Activated naive CD4-positive, alpha-beta T cell treated with anti-CD3 and anti-CD28 coated beads, Interleukin-2, amount 50 U/mL, for 24 hours (primary cell): ENCODE measurements at regions not wholly inside any gene's neighbourhood (a gene's known extent, or its start where the extent isn't known, plus 50 kb on each side); places are given as distances from the start of the nearest gene placed in this dataset.

ENCODE experiments used
- H3K27ac Mint-ChIP-seq: one replicate; pipeline ENCODE4 v1.8.0; 2021; ENCODE audit warnings: mild to moderate bottlenecking, mixed read lengths
- H3K27me3 Mint-ChIP-seq: one replicate; pipeline ENCODE4 v1.8.0; 2021; ENCODE audit warnings: mixed read lengths
- H3K36me3 Mint-ChIP-seq: one replicate; pipeline ENCODE4 v1.8.0; 2021; ENCODE audit warnings: mixed read lengths
- H3K4me1 Mint-ChIP-seq: one replicate; pipeline ENCODE4 v1.8.0; 2021; ENCODE audit warnings: mixed read lengths
- H3K4me3 Mint-ChIP-seq: one replicate; pipeline ENCODE4 v1.8.0; 2021; ENCODE audit warnings: mild to moderate bottlenecking, mixed read lengths
- H3K9me3 Mint-ChIP-seq: one replicate; pipeline ENCODE4 v1.8.0; 2021; ENCODE audit warnings: mixed read lengths

DNA sequence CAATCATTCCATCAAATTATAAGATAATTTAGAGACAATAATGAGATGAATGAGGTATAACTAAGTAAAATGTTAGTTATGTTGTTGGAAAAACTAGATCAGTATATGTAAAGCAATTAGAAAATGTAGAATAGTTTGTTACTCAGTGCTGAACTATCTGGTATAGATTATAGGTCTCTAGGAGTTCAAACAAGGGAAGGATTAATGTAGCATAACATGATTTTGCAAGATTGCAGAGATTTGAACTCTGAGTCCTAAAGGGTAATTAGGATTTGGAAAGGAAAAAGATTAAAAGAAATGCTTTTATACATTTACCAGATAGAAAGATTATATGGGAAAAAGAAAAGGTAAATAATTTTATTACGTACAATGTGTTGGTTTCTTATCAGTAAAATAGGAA, 246.3 kb downstream of the KCNC2 start:
- Mint-ChIP-seq H3K9me3 (peaks cover 4% of the 10 kb centered on the region), H3K4me1 (no peaks in the 10 kb centered on the region), H3K4me3 (no peak overlapping the region), H3K36me3 (no peaks in the 10 kb centered on the region), H3K27me3 (no peaks in the 10 kb centered on the region), H3K27ac (no peak overlapping the region)

DNA sequence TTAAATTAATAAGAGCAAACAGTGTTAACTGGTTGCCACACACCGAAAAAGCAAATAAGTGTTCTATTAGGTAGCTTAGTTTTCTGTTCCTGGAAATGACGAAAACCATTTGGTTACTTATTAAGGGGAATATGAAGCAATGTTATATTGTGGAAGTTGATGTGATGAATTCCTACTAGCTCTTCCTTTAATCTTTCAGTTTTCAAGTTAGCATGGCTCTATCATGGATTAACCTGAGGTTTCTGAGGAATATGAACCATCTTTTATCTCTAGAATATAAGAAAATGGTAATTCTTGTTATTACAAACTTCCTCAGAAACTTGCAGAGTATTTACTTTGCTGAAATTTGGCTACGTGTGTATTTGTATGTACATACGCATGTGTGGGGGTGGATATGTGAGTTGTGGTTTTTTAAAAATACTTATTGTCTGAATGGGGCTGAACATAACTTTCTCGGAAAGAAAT, 245.7 kb downstream of the KCNC2 start:
- Mint-ChIP-seq H3K9me3 (peaks cover 4% of the 10 kb centered on the region), H3K4me3 (no peak overlapping the region), H3K4me1 (no peaks in the 10 kb centered on the region), H3K36me3 (no peaks in the 10 kb centered on the region), H3K27me3 (no peaks in the 10 kb centered on the region), H3K27ac (no peak overlapping the region)

DNA sequence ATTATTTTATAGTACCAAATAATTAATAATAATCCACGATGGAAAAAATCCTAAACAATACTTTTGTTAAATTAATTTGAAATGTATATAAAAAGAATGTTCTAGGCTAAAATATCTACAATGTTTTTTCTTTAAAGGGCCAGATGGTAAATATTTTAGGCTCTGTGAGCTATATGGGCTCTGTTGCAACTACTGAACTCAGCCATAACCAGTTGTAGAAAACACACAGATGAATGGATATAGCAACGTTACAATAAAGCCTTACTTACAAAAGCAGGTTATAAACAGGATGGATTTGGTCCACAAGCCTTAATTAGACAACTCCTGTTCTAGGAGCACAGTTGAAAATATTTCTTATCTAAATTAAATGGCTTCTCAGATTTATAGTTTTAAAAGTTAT, 245.2 kb downstream of the KCNC2 start:
- Mint-ChIP-seq H3K9me3 (peaks cover 4% of the 10 kb centered on the region), H3K36me3 (no peaks in the 10 kb centered on the region), H3K4me1 (no peaks in the 10 kb centered on the region), H3K4me3 (no peak overlapping the region), H3K27ac (no peak overlapping the region), H3K27me3 (no peaks in the 10 kb centered on the region)

DNA sequence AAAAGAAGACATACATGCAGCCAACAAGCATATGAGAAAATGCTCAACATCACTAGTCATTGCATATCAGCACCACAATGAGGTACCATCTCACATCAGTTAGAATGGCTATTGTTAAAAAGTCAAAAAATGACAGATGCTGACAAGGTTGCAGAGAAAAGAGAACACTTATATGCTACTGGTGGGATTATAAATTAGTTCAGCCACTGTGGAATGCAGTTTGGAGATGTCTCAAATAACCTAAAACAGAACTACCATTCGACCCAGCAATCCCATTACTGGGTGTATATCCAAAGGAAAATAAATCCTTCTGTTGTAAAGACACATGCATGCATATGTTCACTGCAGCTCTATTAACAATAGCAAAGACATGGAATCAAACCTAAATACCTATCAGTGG, 238.4 kb downstream of the KCNC2 start:
- Mint-ChIP-seq H3K4me3 (no peak overlapping the region), H3K4me1 (no peaks in the 10 kb centered on the region), H3K9me3 (peaks cover 4% of the 10 kb centered on the region), H3K27me3 (no peaks in the 10 kb centered on the region), H3K27ac (no peak overlapping the region), H3K36me3 (no peaks in the 10 kb centered on the region)

DNA sequence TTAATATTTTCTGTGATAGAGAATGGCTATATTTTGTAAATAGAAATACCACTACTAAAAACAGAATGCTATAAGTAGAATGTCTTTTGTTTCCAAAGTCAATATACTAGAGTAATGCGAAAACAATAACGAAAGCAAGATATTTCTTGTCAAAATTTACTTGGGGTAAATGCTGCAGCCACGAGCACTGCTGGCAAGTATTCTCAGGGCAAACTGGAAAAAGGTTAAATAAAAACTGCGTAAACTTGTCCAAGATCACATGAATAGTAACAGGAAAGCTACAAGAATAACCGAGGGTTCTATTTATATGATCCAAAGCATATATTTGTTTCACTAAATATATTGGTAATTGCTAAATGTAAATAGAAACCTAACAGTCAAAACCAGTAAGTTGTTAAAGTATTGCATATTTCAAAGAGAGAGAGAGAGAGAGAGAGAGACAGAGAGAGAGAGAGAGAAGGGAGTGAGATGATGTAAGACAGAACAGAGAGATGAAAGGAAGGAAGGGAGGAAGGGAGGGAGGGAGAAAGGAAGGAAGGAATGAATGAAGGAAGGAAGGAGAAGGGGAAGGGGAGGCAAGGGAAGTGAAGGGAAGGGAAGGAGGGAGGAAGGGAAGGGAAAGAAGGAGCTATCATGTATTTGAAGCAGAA, 231.7 kb downstream of the KCNC2 start:
- Mint-ChIP-seq H3K27me3 (no peaks in the 10 kb centered on the region), H3K9me3 (no peaks in the 10 kb centered on the region), H3K4me1 (no peaks in the 10 kb centered on the region), H3K36me3 (no peaks in the 10 kb centered on the region), H3K4me3 (no peak overlapping the region), H3K27ac (no peak overlapping the region)

DNA sequence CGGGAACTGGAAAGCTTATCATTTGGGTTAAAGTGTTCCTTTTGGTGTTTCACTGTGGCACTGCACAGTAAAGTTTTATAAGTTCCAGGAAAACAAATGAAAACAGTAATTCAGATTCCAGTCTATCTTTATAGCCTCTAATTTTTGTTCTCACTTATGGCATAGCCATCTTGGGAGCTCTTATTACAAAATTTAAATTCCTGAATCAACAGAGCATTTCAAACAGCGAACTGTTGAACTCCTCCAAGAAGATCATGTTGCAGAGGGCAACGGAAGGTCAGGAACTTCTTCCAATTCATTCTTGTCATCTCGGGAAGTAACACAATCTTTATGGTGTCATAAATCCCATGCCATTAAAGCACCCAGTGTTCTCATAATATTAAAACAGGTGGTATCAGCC, 229.1 kb downstream of the KCNC2 start:
- no peaks in the 10 kb centered on the region for H3K36me3 Mint-ChIP-seq
- no peak overlapping the region for H3K27ac Mint-ChIP-seq
- no peaks in the 10 kb centered on the region for H3K4me1 Mint-ChIP-seq
- H3K4me3 Mint-ChIP-seq = no peak overlapping the region
- no peaks in the 10 kb centered on the region for H3K27me3 Mint-ChIP-seq
- no peaks in the 10 kb centered on the region for H3K9me3 Mint-ChIP-seq

DNA sequence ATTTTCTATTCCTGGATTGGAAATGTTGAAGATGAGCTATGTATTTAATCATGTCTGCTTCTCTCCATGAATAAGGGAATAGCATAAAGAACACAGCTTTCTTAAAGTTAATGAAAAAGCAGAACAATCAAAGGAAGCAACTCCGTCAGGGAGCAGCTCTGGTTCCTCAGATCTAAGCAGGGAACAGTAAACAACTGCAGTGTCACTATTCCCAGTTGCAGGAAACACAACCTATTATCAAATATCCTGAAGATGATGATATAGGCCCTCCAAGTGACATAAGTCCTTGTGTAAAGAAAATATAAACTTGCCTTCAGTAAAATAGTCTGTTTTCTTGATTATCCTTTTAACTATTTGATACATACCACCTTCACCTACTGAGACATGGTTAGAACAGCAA, 228.1 kb downstream of the KCNC2 start:
- no peak overlapping the region for H3K4me3 Mint-ChIP-seq
- H3K4me1 Mint-ChIP-seq = no peaks in the 10 kb centered on the region
- no peaks in the 10 kb centered on the region for H3K36me3 Mint-ChIP-seq
- H3K27me3 Mint-ChIP-seq = no peaks in the 10 kb centered on the region
- H3K27ac Mint-ChIP-seq = no peak overlapping the region
- H3K9me3 Mint-ChIP-seq = no peaks in the 10 kb centered on the region

DNA sequence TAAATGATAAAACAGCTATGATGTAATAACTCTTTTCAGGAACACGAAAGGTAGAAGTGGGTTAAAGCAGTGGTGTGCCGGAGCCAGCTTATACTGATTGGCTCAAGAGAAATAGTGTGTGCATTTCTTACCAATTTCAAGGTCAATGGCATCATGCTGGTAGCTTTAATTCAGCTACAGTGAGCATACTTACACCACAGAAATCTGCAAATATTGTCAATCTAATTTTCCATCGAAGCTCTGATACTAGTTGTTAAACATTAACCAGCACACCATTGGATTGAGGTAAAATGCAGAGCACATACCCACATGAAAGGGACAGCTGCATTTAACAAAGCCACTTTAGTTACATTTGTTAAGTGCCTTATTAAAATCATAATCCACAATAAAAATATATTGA, 225.7 kb downstream of the KCNC2 start:
- Mint-ChIP-seq H3K27me3 (no peaks in the 10 kb centered on the region), H3K4me1 (no peaks in the 10 kb centered on the region), H3K27ac (no peak overlapping the region), H3K36me3 (no peaks in the 10 kb centered on the region), H3K9me3 (no peaks in the 10 kb centered on the region), H3K4me3 (no peak overlapping the region)

DNA sequence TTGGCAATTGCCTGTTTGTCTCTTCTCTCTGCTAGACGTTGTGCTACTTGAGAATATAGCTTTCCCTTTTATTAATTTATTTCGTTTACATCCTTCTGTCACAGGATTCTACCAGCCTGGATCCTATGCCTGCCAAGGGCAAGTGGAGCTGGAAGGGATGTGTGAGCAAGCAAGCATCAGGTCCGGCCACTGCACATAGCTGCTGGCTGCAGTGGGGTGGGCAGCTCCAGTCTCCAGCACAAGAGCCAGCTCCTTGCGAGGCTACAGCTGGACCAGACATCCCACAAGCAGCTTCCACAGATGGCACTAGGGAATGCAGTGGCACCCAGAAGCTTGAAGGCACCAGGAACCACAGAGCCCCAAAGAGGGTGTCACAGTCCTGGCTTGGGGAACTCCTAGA, 225.0 kb downstream of the KCNC2 start:
- Mint-ChIP-seq H3K4me3 (no peak overlapping the region), H3K27me3 (no peaks in the 10 kb centered on the region), H3K4me1 (no peaks in the 10 kb centered on the region), H3K9me3 (no peaks in the 10 kb centered on the region), H3K27ac (no peak overlapping the region), H3K36me3 (no peaks in the 10 kb centered on the region)

DNA sequence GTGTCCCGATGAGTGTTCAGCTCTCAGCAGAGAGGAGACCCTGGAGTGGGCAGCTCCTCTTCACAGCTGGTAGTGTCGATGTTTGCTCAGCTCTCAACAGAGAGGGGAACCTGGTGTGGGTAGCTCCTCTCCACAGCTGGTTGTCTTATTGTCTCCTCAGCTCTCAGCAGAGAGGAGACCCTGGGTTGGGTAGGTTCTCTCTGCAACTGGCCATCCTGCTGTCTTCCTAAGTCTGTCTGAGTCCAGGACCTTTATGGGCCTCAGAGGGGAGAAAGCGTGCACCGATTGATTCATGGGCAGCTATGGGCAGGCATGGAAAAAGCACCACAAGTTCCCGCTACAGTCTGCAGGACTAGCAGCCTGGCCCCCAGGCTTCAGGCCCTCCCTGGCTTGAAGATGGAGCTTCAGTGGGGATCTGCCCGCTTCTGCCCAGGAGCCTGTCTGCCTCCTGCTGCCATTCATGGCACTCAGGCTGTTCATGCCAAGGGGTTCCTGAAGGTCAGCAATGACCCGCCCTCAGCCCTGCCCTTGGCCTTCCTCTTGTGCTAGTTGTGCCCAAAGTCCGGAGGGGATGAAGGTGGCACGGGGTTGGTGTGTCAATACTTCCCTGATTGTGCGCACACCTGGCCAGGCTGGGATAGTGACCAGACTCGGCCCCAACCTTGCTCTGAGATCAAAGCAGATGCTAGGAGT, 224.2 kb downstream of the KCNC2 start:
- no peaks in the 10 kb centered on the region for H3K36me3 Mint-ChIP-seq
- H3K9me3 Mint-ChIP-seq = no peaks in the 10 kb centered on the region
- no peaks in the 10 kb centered on the region for H3K27me3 Mint-ChIP-seq
- no peaks in the 10 kb centered on the region for H3K4me1 Mint-ChIP-seq
- no peak overlapping the region for H3K27ac Mint-ChIP-seq
- H3K4me3 Mint-ChIP-seq = no peak overlapping the region

DNA sequence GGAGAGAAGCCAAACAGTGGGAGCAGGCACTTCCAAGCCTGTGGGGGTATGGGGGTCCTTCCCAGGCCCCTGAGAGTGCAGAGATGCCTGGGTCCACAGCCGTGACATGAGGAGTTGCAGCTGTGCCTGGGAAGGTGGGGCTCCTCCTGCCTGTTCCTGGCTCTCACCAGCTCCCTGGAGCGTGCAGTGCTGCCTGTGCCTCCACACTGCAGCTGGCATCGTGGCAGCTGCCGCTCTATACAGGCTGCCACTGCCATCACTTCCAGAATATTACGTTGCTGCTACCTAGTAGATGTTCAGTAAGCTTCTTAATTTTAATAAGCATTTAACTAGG, 223.7 kb downstream of the KCNC2 start:
- Mint-ChIP-seq H3K9me3 (no peaks in the 10 kb centered on the region), H3K27ac (no peak overlapping the region), H3K4me3 (no peak overlapping the region), H3K36me3 (no peaks in the 10 kb centered on the region), H3K27me3 (no peaks in the 10 kb centered on the region), H3K4me1 (no peaks in the 10 kb centered on the region)

DNA sequence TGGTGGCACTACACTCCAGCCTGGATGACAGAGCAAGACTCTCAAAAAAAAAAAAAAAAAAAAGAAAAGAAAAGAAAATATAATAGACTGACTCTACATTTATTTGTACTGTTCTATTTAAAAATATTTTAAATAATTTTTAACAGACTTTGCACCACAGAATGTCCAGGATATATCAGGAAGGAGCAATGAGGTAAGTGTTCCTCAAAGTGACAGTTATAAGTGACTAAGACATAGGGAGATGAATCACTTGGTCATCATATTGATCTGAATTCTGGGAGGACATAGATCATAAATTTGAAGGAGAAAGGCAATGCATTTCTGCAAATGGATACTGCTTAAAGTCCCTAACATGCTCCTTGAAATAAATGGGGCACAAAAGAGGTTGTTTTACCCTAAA, 221.5 kb downstream of the KCNC2 start:
- Mint-ChIP-seq H3K4me3 (no peak overlapping the region), H3K9me3 (no peaks in the 10 kb centered on the region), H3K4me1 (no peaks in the 10 kb centered on the region), H3K36me3 (no peaks in the 10 kb centered on the region), H3K27me3 (no peaks in the 10 kb centered on the region), H3K27ac (no peak overlapping the region)
